ENCODE measurements at regions not wholly inside any gene's neighbourhood (a gene's known extent, or its start where the extent isn't known, plus 50 kb on each side); places are given as distances from the start of the nearest gene placed in this dataset.

DNA sequence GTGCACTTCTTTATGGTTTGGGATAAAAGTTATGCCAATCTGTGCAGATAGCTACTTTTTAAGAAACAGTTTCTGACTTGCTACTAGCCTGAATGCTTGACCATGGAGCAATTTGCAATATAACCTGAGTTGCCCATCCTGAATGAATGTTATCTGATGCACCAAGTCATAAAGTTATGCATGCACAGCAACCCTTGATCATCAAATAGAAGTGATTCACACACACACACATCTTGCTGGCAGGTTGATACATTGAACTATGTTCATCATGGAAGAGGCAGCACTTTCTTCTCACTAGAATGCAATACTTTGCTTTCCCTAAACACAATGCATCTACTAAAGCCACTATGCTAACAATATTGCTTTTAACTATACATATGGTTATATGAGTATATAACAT, 311.5 kb downstream of the RFC3 start:
- Histone ChIP-seq H3K27me3 (ENCODE audit: insufficient read depth, poor library complexity, severe bottlenecking) (no peaks in the 10 kb centered on the region), H3K4me3 (replicated peaks; ENCODE audit: insufficient read depth, low read length) (no peak overlapping the region), H3K27ac (replicated peaks) (no peak overlapping the region)
- TF ChIP-seq, protein P1, sequence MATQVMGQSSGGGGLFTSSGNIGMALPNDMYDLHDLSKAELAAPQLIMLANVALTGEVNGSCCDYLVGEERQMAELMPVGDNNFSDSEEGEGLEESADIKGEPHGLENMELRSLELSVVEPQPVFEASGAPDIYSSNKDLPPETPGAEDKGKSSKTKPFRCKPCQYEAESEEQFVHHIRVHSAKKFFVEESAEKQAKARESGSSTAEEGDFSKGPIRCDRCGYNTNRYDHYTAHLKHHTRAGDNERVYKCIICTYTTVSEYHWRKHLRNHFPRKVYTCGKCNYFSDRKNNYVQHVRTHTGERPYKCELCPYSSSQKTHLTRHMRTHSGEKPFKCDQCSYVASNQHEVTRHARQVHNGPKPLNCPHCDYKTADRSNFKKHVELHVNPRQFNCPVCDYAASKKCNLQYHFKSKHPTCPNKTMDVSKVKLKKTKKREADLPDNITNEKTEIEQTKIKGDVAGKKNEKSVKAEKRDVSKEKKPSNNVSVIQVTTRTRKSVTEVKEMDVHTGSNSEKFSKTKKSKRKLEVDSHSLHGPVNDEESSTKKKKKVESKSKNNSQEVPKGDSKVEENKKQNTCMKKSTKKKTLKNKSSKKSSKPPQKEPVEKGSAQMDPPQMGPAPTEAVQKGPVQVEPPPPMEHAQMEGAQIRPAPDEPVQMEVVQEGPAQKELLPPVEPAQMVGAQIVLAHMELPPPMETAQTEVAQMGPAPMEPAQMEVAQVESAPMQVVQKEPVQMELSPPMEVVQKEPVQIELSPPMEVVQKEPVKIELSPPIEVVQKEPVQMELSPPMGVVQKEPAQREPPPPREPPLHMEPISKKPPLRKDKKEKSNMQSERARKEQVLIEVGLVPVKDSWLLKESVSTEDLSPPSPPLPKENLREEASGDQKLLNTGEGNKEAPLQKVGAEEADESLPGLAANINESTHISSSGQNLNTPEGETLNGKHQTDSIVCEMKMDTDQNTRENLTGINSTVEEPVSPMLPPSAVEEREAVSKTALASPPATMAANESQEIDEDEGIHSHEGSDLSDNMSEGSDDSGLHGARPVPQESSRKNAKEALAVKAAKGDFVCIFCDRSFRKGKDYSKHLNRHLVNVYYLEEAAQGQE (IDR thresholded peaks at IDR 0.05; ENCODE audit: insufficient replicate concordance, low read depth), result no peak
- TF ChIP-seq SPI1 (IDR thresholded peaks at IDR 0.05; ENCODE audit: borderline replicate concordance, low read depth) (no peak), GABPA (IDR thresholded peaks at IDR 0.05; ENCODE audit: low read depth) (no peak), POLR2AphosphoS5 (IDR thresholded peaks at IDR 0.05; ENCODE audit: low read depth) (no peak)
- TF ChIP-seq, protein P2, sequence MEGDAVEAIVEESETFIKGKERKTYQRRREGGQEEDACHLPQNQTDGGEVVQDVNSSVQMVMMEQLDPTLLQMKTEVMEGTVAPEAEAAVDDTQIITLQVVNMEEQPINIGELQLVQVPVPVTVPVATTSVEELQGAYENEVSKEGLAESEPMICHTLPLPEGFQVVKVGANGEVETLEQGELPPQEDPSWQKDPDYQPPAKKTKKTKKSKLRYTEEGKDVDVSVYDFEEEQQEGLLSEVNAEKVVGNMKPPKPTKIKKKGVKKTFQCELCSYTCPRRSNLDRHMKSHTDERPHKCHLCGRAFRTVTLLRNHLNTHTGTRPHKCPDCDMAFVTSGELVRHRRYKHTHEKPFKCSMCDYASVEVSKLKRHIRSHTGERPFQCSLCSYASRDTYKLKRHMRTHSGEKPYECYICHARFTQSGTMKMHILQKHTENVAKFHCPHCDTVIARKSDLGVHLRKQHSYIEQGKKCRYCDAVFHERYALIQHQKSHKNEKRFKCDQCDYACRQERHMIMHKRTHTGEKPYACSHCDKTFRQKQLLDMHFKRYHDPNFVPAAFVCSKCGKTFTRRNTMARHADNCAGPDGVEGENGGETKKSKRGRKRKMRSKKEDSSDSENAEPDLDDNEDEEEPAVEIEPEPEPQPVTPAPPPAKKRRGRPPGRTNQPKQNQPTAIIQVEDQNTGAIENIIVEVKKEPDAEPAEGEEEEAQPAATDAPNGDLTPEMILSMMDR (IDR thresholded peaks at IDR 0.05; ENCODE audit: insufficient read depth, low read length), result no peak
- DNase-seq (ENCODE audit: low read depth in 1 of 2, low spot score in 1 of 2), result no peak

DNA sequence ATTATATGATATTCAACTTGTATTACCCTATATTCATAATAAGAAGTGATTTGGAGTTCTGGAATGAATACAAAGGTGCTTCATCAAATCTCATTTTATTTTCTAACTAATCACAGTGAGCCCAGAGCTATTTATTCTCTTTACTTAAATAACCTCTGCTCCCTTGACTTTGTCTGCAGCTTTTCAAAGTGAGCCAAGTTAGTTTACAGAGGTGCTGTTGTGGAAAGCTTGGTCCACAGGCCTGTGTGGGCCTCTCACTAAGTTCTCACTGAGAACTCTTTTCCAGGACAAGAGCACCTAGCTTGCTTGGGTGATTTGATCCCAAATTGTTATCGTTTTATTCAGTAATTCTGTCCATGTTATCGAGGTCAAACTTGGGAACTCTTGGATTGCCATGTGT, 319.3 kb downstream of the RFC3 start:
- DNase-seq (ENCODE audit: low read depth in 1 of 2, low spot score in 1 of 2), result no peak
- no peak overlapping the region for H3K27ac ChIP-seq (replicated peaks)
- H3K27me3 ChIP-seq (ENCODE audit: insufficient read depth, poor library complexity, severe bottlenecking), result peaks cover 2% of the 10 kb centered on the region
- H3K4me3 ChIP-seq (replicated peaks; ENCODE audit: insufficient read depth, low read length), result no peak overlapping the region
- TF ChIP-seq GABPA (IDR thresholded peaks at IDR 0.05; ENCODE audit: low read depth) (no peak), SPI1 (IDR thresholded peaks at IDR 0.05; ENCODE audit: borderline replicate concordance, low read depth) (no peak), POLR2AphosphoS5 (IDR thresholded peaks at IDR 0.05; ENCODE audit: low read depth) (no peak)
- TF ChIP-seq, protein P2 (IDR thresholded peaks at IDR 0.05; ENCODE audit: insufficient read depth, low read length), result no peak
- TF ChIP-seq, protein P1 (IDR thresholded peaks at IDR 0.05; ENCODE audit: insufficient replicate concordance, low read depth), result no peak

DNA sequence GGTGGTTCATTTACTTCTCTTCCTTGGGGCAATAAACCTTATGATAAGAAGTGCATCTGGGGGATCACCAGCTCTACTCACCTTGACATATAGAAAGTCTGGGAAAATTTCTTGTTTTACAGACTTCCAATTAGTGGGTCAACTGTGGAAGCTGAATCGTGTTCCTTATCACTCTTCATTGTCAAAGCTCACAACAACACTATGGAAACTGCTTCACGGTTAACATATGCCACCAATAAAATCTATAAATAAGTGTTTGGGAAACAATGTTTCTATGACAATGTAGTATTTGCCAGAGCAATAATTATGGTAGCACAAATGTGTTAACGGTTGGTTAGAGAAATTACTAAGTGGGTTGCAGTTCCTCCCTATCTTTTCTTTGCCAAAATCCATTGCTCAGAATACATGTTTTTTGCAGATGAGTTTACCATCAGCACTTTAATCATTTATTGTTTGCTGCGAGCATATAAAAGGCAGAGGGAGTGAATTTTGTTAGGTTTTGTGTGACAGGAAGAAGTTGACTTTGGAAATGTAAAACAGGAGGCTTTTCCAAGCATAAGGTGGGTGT, 321.8 kb downstream of the RFC3 start:
- TF ChIP-seq, protein P1 (IDR thresholded peaks at IDR 0.05; ENCODE audit: insufficient replicate concordance, low read depth), result no peak
- no peak for TF ChIP-seq POLR2AphosphoS5 (IDR thresholded peaks at IDR 0.05; ENCODE audit: low read depth)
- TF ChIP-seq, protein P2 (IDR thresholded peaks at IDR 0.05; ENCODE audit: insufficient read depth, low read length), result no peak
- TF ChIP-seq GABPA (IDR thresholded peaks at IDR 0.05; ENCODE audit: low read depth), result no peak
- TF ChIP-seq SPI1 (IDR thresholded peaks at IDR 0.05; ENCODE audit: borderline replicate concordance, low read depth), result no peak
- no peak overlapping the region for H3K4me3 ChIP-seq (replicated peaks; ENCODE audit: insufficient read depth, low read length)
- no peak overlapping the region for H3K27ac ChIP-seq (replicated peaks)
- no peak for DNase-seq (ENCODE audit: low read depth in 1 of 2, low spot score in 1 of 2)
- H3K27me3 ChIP-seq (ENCODE audit: insufficient read depth, poor library complexity, severe bottlenecking), result peaks cover 2% of the 10 kb centered on the region

Measured in HL-60 (cell line).